K562 (cell line): ENCODE measurements at regions not wholly inside any gene's neighbourhood (a gene's known extent, or its start where the extent isn't known, plus 50 kb on each side); places are given as distances from the start of the nearest gene placed in this dataset.

Source experiments
- ATAC-seq: fragments of 200-7000 bp; cut with Tn5 transposase; 3 replicates; pipeline ENCODE4 v1.9.1; 2020; ENCODE audit warnings: moderate library complexity
- BruUV-seq: library from RNA; stranded (reverse); fragments of 400-500 nt; replicated peaks from 2 replicates; lab custom pipeline; 2021; lab: Mats Ljungman, UMichigan
- CTCF ChIA-PET: fragments of 300-600 bp; formaldehyde crosslinking; extraction: SDS; loops from one replicate; lab custom pipeline; 2021; ENCODE audit warnings: low intra/inter-chr PET ratio; lab: Yijun Ruan, JAX
- POLR2A ChIA-PET: fragments of 300-600, 350-650 bp; sonication (Branson Sonifier 250); formaldehyde crosslinking; extraction: SDS; loops from one replicate; lab custom pipeline; 2021; ENCODE audit warnings: antibody characterized with exemption, inconsistent platforms; lab: Yijun Ruan, JAX
- DNase-seq, 4 experiments: peaks; one replicate each; pipeline versions ENCODE4 v3.0.0 to v3.0.0-alpha.2; 2011 to 2018; ENCODE audit warnings: low spot score in 3 of 4, mixed read lengths in 3 of 4; ENCODE audit errors: extremely low read depth in 1 of 4
- FAIRE-seq: peaks from 2 replicates; lab custom pipeline; 2011; peaks lifted over from hg19 to GRCh38; lab: Jason Lieb, UNC
- H2AFZ ChIP-seq: 2 replicates; pipeline ENCODE4 v1.6.0; 2011; ENCODE audit warnings: low read depth, low read length, control low read depth, inconsistent platforms
- H3K27ac ChIP-seq: fragments of 200-600 bp; 3 replicates; pipeline ENCODE4 v1.8.0; 2011; ENCODE audit warnings: low read depth, mild to moderate bottlenecking, control low read depth, inconsistent platforms, low read length, moderate library complexity, mixed read lengths; ENCODE audit errors: extremely low read depth
- H3K27me3 ChIP-seq, 2 experiments: fragments of 300-600 bp in 1 of 2; 2 replicates in 1 of 2; 3 replicates in 1 of 2; pipeline versions ENCODE4 v1.6.0 to v1.8.0; 2011; ENCODE audit warnings: inconsistent platforms in 2 of 2, low read length in 2 of 2, mild to moderate bottlenecking in 1 of 2, mixed read lengths in 1 of 2, moderate library complexity in 1 of 2; ENCODE audit not compliant: control insufficient read depth in 2 of 2, insufficient read depth in 2 of 2
- H3K36me3 ChIP-seq: fragments of 300-600 bp; 3 replicates; pipeline ENCODE4 v1.8.0; 2011; ENCODE audit warnings: mild to moderate bottlenecking, low read length, inconsistent platforms; ENCODE audit not compliant: control insufficient read depth, insufficient read depth
- H3K4me1 ChIP-seq, 2 experiments: fragments of 200-600 bp in 1 of 2; replicated peaks in 1 of 2; 2 replicates in 1 of 2; 3 replicates in 1 of 2; pipeline versions ENCODE4 v1.5.1 to v1.8.0; 2011; ENCODE audit warnings: inconsistent platforms in 2 of 2, low read length in 2 of 2, mild to moderate bottlenecking in 1 of 2, mixed read lengths in 1 of 2, moderate library complexity in 1 of 2; ENCODE audit not compliant: control insufficient read depth in 2 of 2, insufficient read depth in 2 of 2
- H3K4me2 ChIP-seq: 2 replicates; pipeline ENCODE4 v1.6.1; 2011; ENCODE audit warnings: low read length, control low read depth, inconsistent platforms, mixed read lengths; ENCODE audit not compliant: insufficient read depth
- H3K4me3 ChIP-seq: fragments of 200-600 bp; sonication (generic), shearing (Covaris generic); 2 replicates; pipeline ENCODE4 v1.5.1; 2016; ENCODE audit warnings: control low read depth, inconsistent platforms
- H3K79me2 ChIP-seq: fragments of 200-600 bp; 3 replicates; pipeline ENCODE4 v1.8.0; 2011; ENCODE audit warnings: low read length, inconsistent platforms; ENCODE audit not compliant: control insufficient read depth, insufficient read depth
- H3K9ac ChIP-seq, 2 experiments: 2 replicates each; pipeline versions ENCODE4 v1.6.0 to v1.6.1; 2011; ENCODE audit warnings: low read depth in 2 of 2, low read length in 2 of 2, control low read depth in 1 of 2, inconsistent platforms in 1 of 2, mild to moderate bottlenecking in 1 of 2, mixed read lengths in 1 of 2; ENCODE audit not compliant: insufficient read depth in 1 of 2
- H3K9me1 ChIP-seq: one replicate; pipeline ENCODE4 v1.6.0; 2011; ENCODE audit warnings: inconsistent platforms, mild to moderate bottlenecking, low read length, moderate library complexity; ENCODE audit not compliant: control insufficient read depth, insufficient read depth
- H3K9me3 ChIP-seq: replicated peaks from 2 replicates; pipeline ENCODE4 v1.5.1; 2011; ENCODE audit warnings: low read depth, low read length, inconsistent platforms; ENCODE audit not compliant: control insufficient read depth, insufficient read depth
- H4K20me1 ChIP-seq: replicated peaks from 2 replicates; pipeline ENCODE4 v1.6.1; 2011; ENCODE audit warnings: low read length, inconsistent platforms, mixed read lengths; ENCODE audit not compliant: control insufficient read depth, insufficient read depth
- HDAC1 ChIP-seq, 2 experiments: fragments of 450-650 bp; IDR thresholded peaks; 2 replicates each; pipeline ENCODE4 v1.6.1; 2016 to 2017; ENCODE audit warnings: inconsistent platforms in 1 of 2, mild to moderate bottlenecking in 1 of 2, moderate library complexity in 1 of 2
- KLF13 ChIP-seq: fragments of 450-650 bp; IDR thresholded peaks from 2 replicates; pipeline ENCODE4 v1.6.1; 2016; ENCODE audit warnings: missing genetic modification characterization, low read depth, mild to moderate bottlenecking, missing compliant biosample characterization, moderate library complexity, borderline replicate concordance
- RAD21 ChIP-seq, 2 experiments: fragments of 250-450 bp in 1 of 2; fragments of 450-650 bp in 1 of 2; sonication (Bioruptor Pico) in 1 of 2; formaldehyde crosslinking in 1 of 2; IDR thresholded peaks in 1 of 2; conservative IDR thresholded peaks in 1 of 2; 2 replicates each; pipeline versions ENCODE4 v1.4.0 to v1.8.0; 2020 to 2022; ENCODE audit warnings: mild to moderate bottlenecking in 2 of 2, moderate library complexity in 1 of 2
- RFX1 ChIP-seq: fragments of 450-650 bp; IDR thresholded peaks from 2 replicates; pipeline ENCODE4 v1.6.1; 2016; ENCODE audit warnings: mild to moderate bottlenecking, moderate library complexity
- ZNF232 ChIP-seq: sonication (generic); formaldehyde crosslinking; IDR thresholded peaks from 2 replicates; pipeline ENCODE4 v1.8.0; 2022; ENCODE audit warnings: mild to moderate bottlenecking, missing genetic modification reagents
- WGBS: fragments of 100-300 bp; shearing (Covaris generic); methylation state at CpG from one replicate; pipeline ENCODE4 v1.1.6; 2016; ENCODE audit warnings: low coverage, mixed read lengths; ENCODE audit not compliant: insufficient coverage; ENCODE audit errors: missing lambda C conversion rate; 5-methylcytosine and 5-hydroxymethylcytosine counted together
- in situ Hi-C: fragments of 300-500 bp; cut with MboI; formaldehyde crosslinking; loops from 4 replicates; pipeline ENCODE4 v1.15.0; 2018; ENCODE audit warnings: inconsistent platforms, mixed read lengths
- intact Hi-C: fragments of 100-400 bp; cut with micrococcal nuclease; formaldehyde crosslinking; loops from 2 replicates; pipeline ENCODE4 v1.14.2; 2022
- TF ChIP-seq, protein P1 (sequence below): fragments of 450-650 bp; formaldehyde crosslinking; IDR thresholded peaks from 2 replicates; pipeline ENCODE4 v1.4.0; 2020; ENCODE audit warnings: mild to moderate bottlenecking, moderate library complexity
- TF ChIP-seq, protein P2 (sequence below), 3 experiments: IDR thresholded peaks in 2 of 3; conservative IDR thresholded peaks in 1 of 3; 2 replicates each; pipeline ENCODE4 v1.5.1; 2011 to 2012; ENCODE audit warnings: low read length in 3 of 3, mild to moderate bottlenecking in 3 of 3, control low read depth in 2 of 3, improper control_type of control experiment in 1 of 3, inconsistent platforms in 1 of 3, low read depth in 1 of 3, mixed read lengths in 1 of 3, moderate library complexity in 1 of 3; ENCODE audit not compliant: insufficient read depth in 2 of 3
- TF ChIP-seq, protein P3 (sequence below): fragments of 250-450 bp; sonication (Bioruptor Pico); IDR thresholded peaks from 2 replicates; pipeline ENCODE4 v1.8.0; 2022; ENCODE audit warnings: inconsistent platforms
- TF ChIP-seq, protein P4 (sequence below): fragments of 450-650 bp; formaldehyde crosslinking; IDR thresholded peaks from 2 replicates; pipeline ENCODE4 v1.4.0; 2020; ENCODE audit warnings: mild to moderate bottlenecking
- TF ChIP-seq, protein P5 (sequence below): fragments of 450-650 bp; formaldehyde crosslinking; IDR thresholded peaks from 2 replicates; pipeline ENCODE4 v1.4.0; 2022; ENCODE audit warnings: missing genetic modification characterization

DNA sequence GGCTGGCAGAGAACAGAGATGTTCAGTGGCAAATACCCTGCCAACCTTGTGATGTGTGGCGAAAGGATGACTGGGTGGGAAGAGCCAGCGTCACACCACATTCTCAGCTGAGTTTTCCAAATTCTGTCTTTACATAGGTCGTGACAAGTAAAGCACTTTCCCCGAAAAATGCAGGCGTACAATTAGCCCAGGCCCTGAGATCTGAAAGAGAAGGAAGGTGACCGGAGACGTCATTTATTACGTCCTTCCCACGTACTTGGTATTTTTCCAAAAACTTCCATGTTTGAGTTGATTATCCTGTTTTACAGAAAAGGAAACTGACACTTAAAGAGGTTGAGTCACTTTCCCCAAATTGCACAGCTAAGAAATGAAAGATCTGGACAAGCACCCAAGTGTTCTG lies 413.3 kb downstream of the PRDM2 start (continued):
- no peak for TF ChIP-seq RFX1

DNA sequence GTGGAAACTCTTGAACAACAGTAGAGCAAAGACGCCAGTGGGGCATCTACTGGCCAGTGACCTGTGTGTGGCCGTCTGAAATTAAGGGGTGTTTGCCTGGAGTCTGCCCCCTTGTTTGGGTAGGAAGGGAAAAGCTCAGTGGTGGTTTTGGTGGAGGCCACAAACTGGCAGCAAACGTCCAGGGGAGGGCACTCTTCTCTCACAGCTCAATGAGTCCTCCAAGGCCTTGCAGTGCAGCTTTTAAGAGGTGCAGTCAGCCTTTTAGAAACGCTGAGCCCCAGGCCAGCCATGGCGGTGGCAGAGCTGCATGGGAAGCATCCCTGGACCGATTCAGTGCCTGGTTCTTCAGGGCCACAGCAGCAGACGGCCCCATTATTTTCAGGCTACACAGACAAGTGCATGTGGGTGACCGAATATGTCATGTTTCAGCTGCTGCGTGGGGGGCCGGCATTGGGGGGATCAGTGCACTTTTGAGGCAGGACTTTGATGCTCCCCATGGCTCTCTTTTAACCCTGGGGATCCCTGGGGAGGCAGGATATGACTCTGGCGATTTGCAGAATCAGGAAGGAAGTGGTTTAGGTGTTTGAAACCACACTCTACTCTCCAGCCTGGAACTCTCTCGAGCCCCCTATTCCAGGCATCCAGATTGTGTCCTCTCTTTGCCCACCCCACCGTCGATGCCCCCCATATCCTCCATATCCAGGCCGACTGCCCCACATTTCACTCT lies 414.0 kb downstream of the PRDM2 start:
- Histone ChIP-seq H3K9me1 (no peaks in the 10 kb centered on the region), H3K4me3 (no peak overlapping the region), H3K27ac (no peak overlapping the region), H3K79me2 (no peaks in the 10 kb centered on the region), H4K20me1 (no peaks in the 10 kb centered on the region; the same call in 1 of the 2 replicates), H3K9ac (no peak overlapping the region), H2AFZ (no peak overlapping the region), H3K36me3 (no peaks in the 10 kb centered on the region), H3K9me3 (no peaks in the 10 kb centered on the region), H3K27me3 (no peaks in the 10 kb centered on the region), H3K4me2 (no peak overlapping the region), H3K4me1 (no peaks in the 10 kb centered on the region)
- in situ Hi-C loops (loop anchor here (10.0 to 25.0 kb wide), 2 partner anchors 748 to 931 kb away; no protein-coding TSS in a partner anchor), intact Hi-C loops (loop anchor here (5.0 to 10.0 kb wide), 2 partner anchors 621 to 933 kb away; no protein-coding TSS in a partner anchor)
- no TSS peak for BruUV-seq
- ATAC-seq (peak; percentile 91), FAIRE-seq (peak; percentile 63), DNase-seq (peak; percentile 38 to 62 (median 50))
- POLR2A ChIA-PET = interaction anchor here (0.6 kb wide), 3 partner anchors 10 to 797 kb away, joined by 3 read pairs; no protein-coding TSS in a partner anchor
- 0% methylated on average over 15 of the region's 15 CpGs for WGBS
- CTCF ChIA-PET = interaction anchor here (0.6 to 2.0 kb wide), 2 partner anchors 663 to 933 kb away, joined by 3 to 11 read pairs; no protein-coding TSS in a partner anchor
- TF ChIP-seq, protein P1, sequence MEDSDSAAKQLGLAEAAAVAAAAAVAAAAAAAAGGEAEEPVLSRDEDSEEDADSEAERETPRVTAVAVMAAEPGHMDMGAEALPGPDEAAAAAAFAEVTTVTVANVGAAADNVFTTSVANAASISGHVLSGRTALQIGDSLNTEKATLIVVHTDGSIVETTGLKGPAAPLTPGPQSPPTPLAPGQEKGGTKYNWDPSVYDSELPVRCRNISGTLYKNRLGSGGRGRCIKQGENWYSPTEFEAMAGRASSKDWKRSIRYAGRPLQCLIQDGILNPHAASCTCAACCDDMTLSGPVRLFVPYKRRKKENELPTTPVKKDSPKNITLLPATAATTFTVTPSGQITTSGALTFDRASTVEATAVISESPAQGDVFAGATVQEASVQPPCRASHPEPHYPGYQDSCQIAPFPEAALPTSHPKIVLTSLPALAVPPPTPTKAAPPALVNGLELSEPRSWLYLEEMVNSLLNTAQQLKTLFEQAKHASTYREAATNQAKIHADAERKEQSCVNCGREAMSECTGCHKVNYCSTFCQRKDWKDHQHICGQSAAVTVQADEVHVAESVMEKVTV (CRISPR knock-in tag) = peak; percentile 64
- TF ChIP-seq, protein P2, sequence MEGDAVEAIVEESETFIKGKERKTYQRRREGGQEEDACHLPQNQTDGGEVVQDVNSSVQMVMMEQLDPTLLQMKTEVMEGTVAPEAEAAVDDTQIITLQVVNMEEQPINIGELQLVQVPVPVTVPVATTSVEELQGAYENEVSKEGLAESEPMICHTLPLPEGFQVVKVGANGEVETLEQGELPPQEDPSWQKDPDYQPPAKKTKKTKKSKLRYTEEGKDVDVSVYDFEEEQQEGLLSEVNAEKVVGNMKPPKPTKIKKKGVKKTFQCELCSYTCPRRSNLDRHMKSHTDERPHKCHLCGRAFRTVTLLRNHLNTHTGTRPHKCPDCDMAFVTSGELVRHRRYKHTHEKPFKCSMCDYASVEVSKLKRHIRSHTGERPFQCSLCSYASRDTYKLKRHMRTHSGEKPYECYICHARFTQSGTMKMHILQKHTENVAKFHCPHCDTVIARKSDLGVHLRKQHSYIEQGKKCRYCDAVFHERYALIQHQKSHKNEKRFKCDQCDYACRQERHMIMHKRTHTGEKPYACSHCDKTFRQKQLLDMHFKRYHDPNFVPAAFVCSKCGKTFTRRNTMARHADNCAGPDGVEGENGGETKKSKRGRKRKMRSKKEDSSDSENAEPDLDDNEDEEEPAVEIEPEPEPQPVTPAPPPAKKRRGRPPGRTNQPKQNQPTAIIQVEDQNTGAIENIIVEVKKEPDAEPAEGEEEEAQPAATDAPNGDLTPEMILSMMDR (IDR thresholded peaks at IDR 0.05 in 2 of 3, conservative IDR thresholded peaks at IDR 0.05 in 1 of 3; ENCODE audit: insufficient read depth in 2 of 3, low read depth in 1 of 3, low read length in 3 of 3) = peak; percentile 68 to 82 (median 76)
- TF ChIP-seq, protein P3, sequence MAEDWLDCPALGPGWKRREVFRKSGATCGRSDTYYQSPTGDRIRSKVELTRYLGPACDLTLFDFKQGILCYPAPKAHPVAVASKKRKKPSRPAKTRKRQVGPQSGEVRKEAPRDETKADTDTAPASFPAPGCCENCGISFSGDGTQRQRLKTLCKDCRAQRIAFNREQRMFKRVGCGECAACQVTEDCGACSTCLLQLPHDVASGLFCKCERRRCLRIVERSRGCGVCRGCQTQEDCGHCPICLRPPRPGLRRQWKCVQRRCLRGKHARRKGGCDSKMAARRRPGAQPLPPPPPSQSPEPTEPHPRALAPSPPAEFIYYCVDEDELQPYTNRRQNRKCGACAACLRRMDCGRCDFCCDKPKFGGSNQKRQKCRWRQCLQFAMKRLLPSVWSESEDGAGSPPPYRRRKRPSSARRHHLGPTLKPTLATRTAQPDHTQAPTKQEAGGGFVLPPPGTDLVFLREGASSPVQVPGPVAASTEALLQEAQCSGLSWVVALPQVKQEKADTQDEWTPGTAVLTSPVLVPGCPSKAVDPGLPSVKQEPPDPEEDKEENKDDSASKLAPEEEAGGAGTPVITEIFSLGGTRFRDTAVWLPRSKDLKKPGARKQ (CRISPR knock-in tag) = no peak
- TF ChIP-seq RAD21 (CRISPR knock-in tag; conservative IDR thresholded peaks at IDR 0.05 in 1 of 2, IDR thresholded peaks at IDR 0.05 in 1 of 2) = peak; percentile 77 to 90
- TF ChIP-seq, protein P4, sequence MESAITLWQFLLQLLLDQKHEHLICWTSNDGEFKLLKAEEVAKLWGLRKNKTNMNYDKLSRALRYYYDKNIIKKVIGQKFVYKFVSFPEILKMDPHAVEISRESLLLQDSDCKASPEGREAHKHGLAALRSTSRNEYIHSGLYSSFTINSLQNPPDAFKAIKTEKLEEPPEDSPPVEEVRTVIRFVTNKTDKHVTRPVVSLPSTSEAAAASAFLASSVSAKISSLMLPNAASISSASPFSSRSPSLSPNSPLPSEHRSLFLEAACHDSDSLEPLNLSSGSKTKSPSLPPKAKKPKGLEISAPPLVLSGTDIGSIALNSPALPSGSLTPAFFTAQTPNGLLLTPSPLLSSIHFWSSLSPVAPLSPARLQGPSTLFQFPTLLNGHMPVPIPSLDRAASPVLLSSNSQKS (CRISPR knock-in tag) = no peak
- TF ChIP-seq HDAC1 (IDR thresholded peaks at IDR 0.05) = no peak
- TF ChIP-seq, protein P5, sequence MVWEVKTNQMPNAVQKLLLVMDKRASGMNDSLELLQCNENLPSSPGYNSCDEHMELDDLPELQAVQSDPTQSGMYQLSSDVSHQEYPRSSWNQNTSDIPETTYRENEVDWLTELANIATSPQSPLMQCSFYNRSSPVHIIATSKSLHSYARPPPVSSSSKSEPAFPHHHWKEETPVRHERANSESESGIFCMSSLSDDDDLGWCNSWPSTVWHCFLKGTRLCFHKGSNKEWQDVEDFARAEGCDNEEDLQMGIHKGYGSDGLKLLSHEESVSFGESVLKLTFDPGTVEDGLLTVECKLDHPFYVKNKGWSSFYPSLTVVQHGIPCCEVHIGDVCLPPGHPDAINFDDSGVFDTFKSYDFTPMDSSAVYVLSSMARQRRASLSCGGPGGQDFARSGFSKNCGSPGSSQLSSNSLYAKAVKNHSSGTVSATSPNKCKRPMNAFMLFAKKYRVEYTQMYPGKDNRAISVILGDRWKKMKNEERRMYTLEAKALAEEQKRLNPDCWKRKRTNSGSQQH (CRISPR knock-in tag) = no peak
- TF ChIP-seq ZNF232 (CRISPR knock-in tag) = no peak
- no peak for TF ChIP-seq KLF13 (tag)
